Esophagus muscularis mucosa (tissue), 4 donors: ENCODE measurements at regions not wholly inside any gene's neighbourhood (a gene's known extent, or its start where the extent isn't known, plus 50 kb on each side); places are given as distances from the start of the nearest gene placed in this dataset.

Experiments
- DNase-seq: peaks from one replicate; pipeline ENCODE4 v3.0.0-alpha.2; 2017; ENCODE audit errors: extremely low spot score
- H3K27ac ChIP-seq, 4 donors: fragments of 200-600 bp; sonication (generic); replicated peaks in 1 of 4; 1 replicate in 3 of 4; 2 replicates in 1 of 4; pipeline ENCODE4 v1.5.1; 2016 to 2019; ENCODE audit warnings: mild to moderate bottlenecking in 1 of 4
- H3K27me3 ChIP-seq, 4 donors: fragments of 200-600 bp; sonication (generic); one replicate each; pipeline versions ENCODE4 v1.5.1 to v1.6.0; 2016 to 2019
- H3K36me3 ChIP-seq, 4 donors: fragments of 200-600 bp; sonication (generic); one replicate each; pipeline ENCODE4 v1.5.1; 2016 to 2019
- H3K4me1 ChIP-seq, 4 donors: fragments of 200-600 bp; sonication (generic); one replicate each; pipeline ENCODE4 v1.5.1; 2016 to 2019
- H3K4me3 ChIP-seq, 4 donors: fragments of 200-600 bp; sonication (generic); 1 replicate in 2 of 4; 2 replicates in 2 of 4; pipeline ENCODE4 v1.5.1; 2016 to 2019; ENCODE audit warnings: mild to moderate bottlenecking in 4 of 4, moderate library complexity in 1 of 4
- H3K9me3 ChIP-seq, 4 donors: fragments of 200-600 bp; sonication (generic); 1 replicate in 3 of 4; 2 replicates in 1 of 4; pipeline ENCODE4 v1.5.1; 2016 to 2019
- CTCF ChIP-seq, 3 experiments: fragments of 200-600 bp in 2 of 3; fragments of 450-650 bp in 1 of 3; sonication (generic) in 2 of 3; IDR thresholded peaks; one replicate each; pipeline ENCODE4 v1.5.1; 2017 to 2019; ENCODE audit warnings: antibody characterized with exemption in 3 of 3, mild to moderate bottlenecking in 2 of 3, moderate library complexity in 1 of 3
- EP300 ChIP-seq: sonication (generic); formaldehyde crosslinking; IDR thresholded peaks from one replicate; pipeline ENCODE4 v1.6.1; 2017; ENCODE audit warnings: antibody characterized with exemption
- POLR2A ChIP-seq: fragments of 450-650 bp; IDR thresholded peaks from one replicate; pipeline ENCODE4 v1.6.1; 2017; ENCODE audit warnings: antibody characterized with exemption, moderate library complexity, mild to moderate bottlenecking, low read depth
- POLR2AphosphoS5 ChIP-seq, 2 donors: sonication (generic); formaldehyde crosslinking; IDR thresholded peaks; one replicate each; pipeline ENCODE4 v1.6.1; 2017; ENCODE audit warnings: antibody characterized with exemption in 2 of 2
- WGBS: methylation state at CpG from one replicate; pipeline ENCODE4 v1.1.5; 2018; 5-methylcytosine and 5-hydroxymethylcytosine counted together
- intact Hi-C: fragments of 100-400 bp; cut with DNase I; formaldehyde crosslinking; loops from one replicate; pipeline ENCODE4 v1.15.1; 2023

GRCh38 chr3:18870642-18871041 is 277.7 kb upstream of the KCNH8 start:
- no peak overlapping the region for H3K27ac ChIP-seq
- no peaks in the 10 kb centered on the region for H3K27me3 ChIP-seq
- H3K9me3 ChIP-seq: no peaks in the 10 kb centered on the region
- WGBS: 81% methylated on average over 2 of the region's 2 CpGs
- no peak overlapping the region for H3K4me3 ChIP-seq
- H3K4me1 ChIP-seq: no peaks in the 10 kb centered on the region
- TF ChIP-seq EP300: no peak
- TF ChIP-seq CTCF (IDR thresholded peaks at IDR 0.05): no peak
- TF ChIP-seq POLR2A: no peak
- no peak for TF ChIP-seq POLR2AphosphoS5 (IDR thresholded peaks at IDR 0.05)
- no peaks in the 10 kb centered on the region for H3K36me3 ChIP-seq
- DNase-seq: no peak
- intact Hi-C loops: no loop called here

- Histone ChIP-seq H3K27me3 (no peaks in the 10 kb centered on the region), H3K4me1 (no peaks in the 10 kb centered on the region), H3K9me3 (no peaks in the 10 kb centered on the region), H3K4me3 (no peak overlapping the region), H3K36me3 (no peaks in the 10 kb centered on the region), H3K27ac (no peak overlapping the region)
- DNase-seq: no peak
- WGBS: 50% methylated on average over 1 of the region's 1 CpG
- intact Hi-C loops: no loop called here
- TF ChIP-seq EP300 (no peak), POLR2AphosphoS5 (IDR thresholded peaks at IDR 0.05) (no peak), POLR2A (no peak), CTCF (IDR thresholded peaks at IDR 0.05) (no peak)
These were observed 278.2 kb upstream of the KCNH8 start for GRCh38 chr3:18870074-18870640.

- Histone ChIP-seq H3K9me3 (no peaks in the 10 kb centered on the region), H3K36me3 (no peaks in the 10 kb centered on the region), H3K27me3 (no peaks in the 10 kb centered on the region), H3K27ac (no peak overlapping the region), H3K4me3 (no peak overlapping the region), H3K4me1 (no peaks in the 10 kb centered on the region)
- TF ChIP-seq EP300 (no peak), POLR2A (no peak), POLR2AphosphoS5 (IDR thresholded peaks at IDR 0.05) (no peak), CTCF (IDR thresholded peaks at IDR 0.05) (no peak)
- WGBS: 92% methylated on average over 4 of the region's 4 CpGs
- no peak for DNase-seq
- intact Hi-C loops: no loop called here
These were observed 279.2 kb upstream of the KCNH8 start for GRCh38 chr3:18868911-18869689.

- TF ChIP-seq POLR2A (no peak), CTCF (IDR thresholded peaks at IDR 0.05) (no peak), POLR2AphosphoS5 (IDR thresholded peaks at IDR 0.05) (no peak), EP300 (no peak)
- H3K4me1 ChIP-seq: no peaks in the 10 kb centered on the region
- no peaks in the 10 kb centered on the region for H3K27me3 ChIP-seq
- H3K36me3 ChIP-seq: no peaks in the 10 kb centered on the region
- 65% methylated on average over 1 of the region's 1 CpG for WGBS
- intact Hi-C loops: no loop called here
- H3K9me3 ChIP-seq: no peaks in the 10 kb centered on the region
- H3K4me3 ChIP-seq: no peak overlapping the region
- no peak overlapping the region for H3K27ac ChIP-seq
- DNase-seq: no peak
These were observed 281.4 kb upstream of the KCNH8 start for GRCh38 chr3:18866899-18867298.
